Stomach (tissue), 4 donors: ENCODE measurements at regions not wholly inside any gene's neighbourhood (a gene's known extent, or its start where the extent isn't known, plus 50 kb on each side); places are given as distances from the start of the nearest gene placed in this dataset.

Experiments used
- CTCF ChIP-seq, 7 experiments: fragments of 450-650 bp in 4 of 7; fragments of 200-600 bp in 3 of 7; sonication (generic) in 3 of 7; IDR thresholded peaks; one replicate each; pipeline ENCODE4 v1.5.1; 2016 to 2019; ENCODE audit warnings: antibody characterized with exemption in 7 of 7, control low read depth in 2 of 7, mild to moderate bottlenecking in 1 of 7
- POLR2A ChIP-seq, 4 donors: fragments of 450-650 bp; IDR thresholded peaks; one replicate each; pipeline ENCODE4 v1.6.1; 2016; ENCODE audit warnings: antibody characterized with exemption in 4 of 4, control low read depth in 2 of 4, mild to moderate bottlenecking in 1 of 4, moderate library complexity in 1 of 4
- POLR2AphosphoS5 ChIP-seq, 3 donors: sonication (generic); formaldehyde crosslinking; IDR thresholded peaks; one replicate each; pipeline ENCODE4 v1.6.1; 2016; ENCODE audit warnings: antibody characterized with exemption in 3 of 3

GRCh38 chr2:128505575-128506526, 187.2 kb upstream of the HS6ST1 start:
- TF ChIP-seq POLR2A (IDR thresholded peaks at IDR 0.05): no peak
- TF ChIP-seq POLR2AphosphoS5 (IDR thresholded peaks at IDR 0.05): no peak
- no peak for TF ChIP-seq CTCF (IDR thresholded peaks at IDR 0.05)
